DND-41 (cell line): ENCODE measurements at regions not wholly inside any gene's neighbourhood (a gene's known extent, or its start where the extent isn't known, plus 50 kb on each side); places are given as distances from the start of the nearest gene placed in this dataset.
"Not testable (repeated sequence)": the region's sequence is repeated elsewhere in the genome, so short reads cannot be mapped to it uniquely, and the experiment has no call there.

ENCODE experiments used
- ATAC-seq: fragments of 200-7000 bp; cut with Tn5 transposase; 3 replicates; pipeline ENCODE4 v1.9.1; 2021; ENCODE audit warnings: low read depth; ENCODE audit not compliant: insufficient read depth
- DNase-seq: peaks from one replicate; pipeline ENCODE4 v3.0.0-alpha.2; 2020
- H2AFZ ChIP-seq: 2 replicates; pipeline ENCODE4 v1.6.0; 2012; ENCODE audit warnings: low read depth, low read length
- H3K27ac ChIP-seq: 2 replicates; pipeline ENCODE4 v1.5.1; 2012; ENCODE audit warnings: low read length, inconsistent platforms
- H3K27me3 ChIP-seq: fragments of 200-600 bp; sonication (generic); 2 replicates; pipeline ENCODE4 v1.6.0; 2012; ENCODE audit warnings: low read length, mild to moderate bottlenecking, inconsistent platforms; ENCODE audit not compliant: insufficient read depth, poor library complexity
- H3K36me3 ChIP-seq: 2 replicates; pipeline ENCODE4 v1.5.1; 2012; ENCODE audit warnings: low read length, inconsistent platforms; ENCODE audit not compliant: insufficient read depth
- H3K4me1 ChIP-seq: 2 replicates; pipeline ENCODE4 v1.5.1; 2012; ENCODE audit warnings: mild to moderate bottlenecking, low read length; ENCODE audit not compliant: insufficient read depth
- H3K4me2 ChIP-seq: 2 replicates; pipeline ENCODE4 v1.6.0; 2012; ENCODE audit warnings: mild to moderate bottlenecking, moderate library complexity, low read length, inconsistent platforms; ENCODE audit not compliant: insufficient read depth
- H3K4me3 ChIP-seq, 2 experiments: fragments of 200-600 bp in 1 of 2; shearing (Covaris generic) in 1 of 2; 2 replicates each; pipeline ENCODE4 v1.5.1; 2012 to 2016; ENCODE audit warnings: inconsistent platforms in 2 of 2, low read length in 2 of 2, mild to moderate bottlenecking in 2 of 2, low read depth in 1 of 2, moderate library complexity in 1 of 2
- H3K79me2 ChIP-seq: 2 replicates; pipeline ENCODE4 v1.6.0; 2012; ENCODE audit warnings: low read length, inconsistent platforms; ENCODE audit not compliant: insufficient read depth
- H3K9ac ChIP-seq: 2 replicates; pipeline ENCODE4 v1.6.0; 2012; ENCODE audit warnings: low read depth, mild to moderate bottlenecking, inconsistent platforms, low read length, moderate library complexity
- H3K9me3 ChIP-seq: 2 replicates; pipeline ENCODE4 v1.5.1; 2012; ENCODE audit warnings: low read length, moderate library complexity, mild to moderate bottlenecking, inconsistent platforms; ENCODE audit not compliant: insufficient read depth, severe bottlenecking
- H4K20me1 ChIP-seq: 2 replicates; pipeline ENCODE4 v1.6.0; 2012; ENCODE audit warnings: low read length; ENCODE audit not compliant: insufficient read depth
- EZH2 ChIP-seq: IDR thresholded peaks from 3 replicates; pipeline ENCODE4 v1.6.1; 2012; ENCODE audit warnings: borderline replicate concordance, low read depth, mild to moderate bottlenecking, moderate library complexity, low read length, inconsistent platforms; ENCODE audit not compliant: severe bottlenecking
- TF ChIP-seq, protein P1 (sequence below): IDR thresholded peaks from 2 replicates; pipeline ENCODE4 v1.5.1; 2012; ENCODE audit warnings: borderline replicate concordance, low read length, moderate library complexity, mild to moderate bottlenecking; ENCODE audit not compliant: poor library complexity, severe bottlenecking; ENCODE audit errors: extremely low read depth

DNA sequence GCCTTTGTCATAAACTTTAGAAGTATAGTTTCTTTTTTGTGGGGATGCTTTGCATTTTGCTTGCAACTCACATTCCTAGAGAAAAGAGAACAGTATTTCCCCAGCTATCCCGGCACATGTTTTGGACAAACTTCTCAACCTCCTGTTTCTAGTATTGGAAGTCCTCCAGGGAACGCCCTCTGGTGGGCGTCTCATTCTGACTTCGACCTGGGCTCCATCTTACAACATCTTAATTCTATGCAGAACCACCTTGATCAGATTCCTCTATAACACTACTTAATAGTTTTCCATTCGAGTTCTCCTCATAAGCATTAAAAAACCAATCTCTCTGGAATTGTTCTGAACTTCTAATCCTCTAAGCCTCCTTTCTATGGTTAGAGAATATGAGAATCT is 139.5 kb upstream of the FZD8 start:
- no peak for DNase-seq

DNA sequence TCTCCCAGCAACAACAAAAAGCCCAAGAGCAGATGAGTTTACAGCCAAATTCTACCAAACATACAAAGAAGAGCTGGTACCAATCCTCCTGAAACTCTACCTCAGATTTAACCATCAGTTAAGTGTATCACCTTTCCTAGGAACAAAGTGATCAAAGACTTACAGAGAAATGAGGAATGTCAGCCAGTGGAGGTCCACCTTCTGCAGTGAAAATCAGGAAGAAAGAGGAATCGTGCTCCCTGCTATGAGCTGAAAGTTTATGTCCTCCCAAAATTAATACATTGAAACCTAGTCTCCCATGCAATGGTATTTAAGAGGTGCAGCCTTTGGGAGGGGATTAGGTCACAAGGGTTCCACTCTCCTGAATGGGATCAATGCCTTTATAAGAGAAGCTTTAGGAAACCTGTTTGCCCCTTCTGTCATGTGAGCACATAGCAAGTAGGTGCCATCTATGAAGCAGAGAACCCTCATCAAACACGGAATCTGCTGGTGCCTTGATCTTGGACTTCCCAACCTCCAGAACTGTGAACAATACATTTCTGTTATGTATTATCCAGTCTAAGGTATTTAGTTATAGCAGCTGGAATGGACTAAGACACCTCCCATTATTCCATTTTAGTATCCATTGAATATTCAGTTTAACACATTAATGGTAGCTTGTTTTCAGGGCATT is 139.0 kb upstream of the FZD8 start:
- no peak overlapping the region for H3K27ac ChIP-seq
- ATAC-seq = no peak

More for the DNA sequence above, 139.5 kb upstream of the FZD8 start:
- Histone ChIP-seq H3K79me2 (no peaks in the 10 kb centered on the region), H3K36me3 (no peaks in the 10 kb centered on the region), H3K4me1 (no peaks in the 10 kb centered on the region), H3K27me3 (no peaks in the 10 kb centered on the region), H3K9ac (no peak overlapping the region), H3K4me2 (no peak overlapping the region), H3K4me3 (no peak overlapping the region), H3K9me3 (no peaks in the 10 kb centered on the region), H2AFZ (no peak overlapping the region), H4K20me1 (no peaks in the 10 kb centered on the region), H3K27ac (no peak overlapping the region)
- no peak for ATAC-seq
- no peak for TF ChIP-seq EZH2
- TF ChIP-seq, protein P1, sequence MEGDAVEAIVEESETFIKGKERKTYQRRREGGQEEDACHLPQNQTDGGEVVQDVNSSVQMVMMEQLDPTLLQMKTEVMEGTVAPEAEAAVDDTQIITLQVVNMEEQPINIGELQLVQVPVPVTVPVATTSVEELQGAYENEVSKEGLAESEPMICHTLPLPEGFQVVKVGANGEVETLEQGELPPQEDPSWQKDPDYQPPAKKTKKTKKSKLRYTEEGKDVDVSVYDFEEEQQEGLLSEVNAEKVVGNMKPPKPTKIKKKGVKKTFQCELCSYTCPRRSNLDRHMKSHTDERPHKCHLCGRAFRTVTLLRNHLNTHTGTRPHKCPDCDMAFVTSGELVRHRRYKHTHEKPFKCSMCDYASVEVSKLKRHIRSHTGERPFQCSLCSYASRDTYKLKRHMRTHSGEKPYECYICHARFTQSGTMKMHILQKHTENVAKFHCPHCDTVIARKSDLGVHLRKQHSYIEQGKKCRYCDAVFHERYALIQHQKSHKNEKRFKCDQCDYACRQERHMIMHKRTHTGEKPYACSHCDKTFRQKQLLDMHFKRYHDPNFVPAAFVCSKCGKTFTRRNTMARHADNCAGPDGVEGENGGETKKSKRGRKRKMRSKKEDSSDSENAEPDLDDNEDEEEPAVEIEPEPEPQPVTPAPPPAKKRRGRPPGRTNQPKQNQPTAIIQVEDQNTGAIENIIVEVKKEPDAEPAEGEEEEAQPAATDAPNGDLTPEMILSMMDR = peak; percentile 39

DNA sequence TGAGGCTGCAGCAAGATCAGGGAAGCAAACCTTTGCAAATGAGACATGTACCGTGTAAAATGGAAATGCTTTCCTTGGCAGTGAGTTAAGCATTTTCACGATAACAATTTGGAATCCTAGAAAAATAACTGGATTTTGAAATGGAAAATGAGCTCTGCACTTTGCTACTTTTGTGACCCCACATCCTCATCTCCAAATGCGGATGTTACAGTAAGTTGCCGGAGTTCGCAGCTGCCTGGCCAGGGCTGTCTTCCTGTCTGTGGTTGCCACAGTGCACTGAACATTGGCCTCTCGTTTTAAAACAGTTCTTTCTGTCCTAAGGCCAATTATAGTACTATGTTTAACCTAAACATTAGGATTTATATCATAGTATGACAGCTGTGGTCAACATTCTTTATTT is 136.2 kb upstream of the FZD8 start:
- TF ChIP-seq, protein P1 = no peak
- TF ChIP-seq EZH2 = no peak
- no peak for ATAC-seq
- Histone ChIP-seq H3K27me3 (no peaks in the 10 kb centered on the region), H3K27ac (no peak overlapping the region), H4K20me1 (no peaks in the 10 kb centered on the region), H3K9ac (no peak overlapping the region), H2AFZ (no peak overlapping the region), H3K4me2 (no peak overlapping the region), H3K4me1 (no peaks in the 10 kb centered on the region), H3K9me3 (no peaks in the 10 kb centered on the region), H3K4me3 (no peak overlapping the region), H3K36me3 (no peaks in the 10 kb centered on the region), H3K79me2 (no peaks in the 10 kb centered on the region)
- DNase-seq = no peak

More for the DNA sequence above, 139.0 kb upstream of the FZD8 start:
- no peak overlapping the region for H3K9ac ChIP-seq
- H3K27me3 ChIP-seq = no peaks in the 10 kb centered on the region
- DNase-seq = no peak
- TF ChIP-seq, protein P1 = no peak
- TF ChIP-seq EZH2 = no peak
- H3K9me3 ChIP-seq = no peaks in the 10 kb centered on the region
- H3K36me3 ChIP-seq = no peaks in the 10 kb centered on the region
- H4K20me1 ChIP-seq = no peaks in the 10 kb centered on the region
- no peaks in the 10 kb centered on the region for H3K4me1 ChIP-seq
- H3K4me3 ChIP-seq = no peak overlapping the region
- no peak overlapping the region for H2AFZ ChIP-seq
- H3K4me2 ChIP-seq = no peak overlapping the region
- H3K79me2 ChIP-seq = no peaks in the 10 kb centered on the region

DNA sequence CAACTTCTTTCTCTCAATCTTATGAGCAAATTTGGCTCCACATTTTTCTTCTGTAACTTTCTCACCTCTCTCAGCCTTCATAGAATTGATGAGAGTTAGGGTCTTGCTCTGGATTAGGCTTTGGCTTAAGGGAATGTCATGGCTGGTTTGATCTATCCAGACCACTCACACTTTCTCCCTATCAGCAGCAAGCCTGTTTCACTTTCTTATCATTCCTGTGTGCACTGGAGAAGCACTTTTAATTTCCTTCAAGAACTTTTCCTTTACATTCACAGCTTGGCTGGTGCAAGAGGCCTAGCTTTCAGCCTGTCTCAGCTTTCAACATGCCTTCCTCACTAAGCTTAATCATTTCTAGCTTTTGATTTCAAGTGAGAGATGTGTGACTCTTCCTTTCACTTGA is 134.5 kb upstream of the FZD8 start:
- not testable (repeated sequence) for H3K9ac ChIP-seq

More for the DNA sequence above, 134.5 kb upstream of the FZD8 start:
- not testable (repeated sequence) for DNase-seq, H3K36me3 ChIP-seq, H2AFZ ChIP-seq, H3K27ac ChIP-seq, H3K79me2 ChIP-seq, H3K4me3 ChIP-seq, H3K4me1 ChIP-seq, H3K4me2 ChIP-seq, H3K9me3 ChIP-seq, H4K20me1 ChIP-seq, H3K27me3 ChIP-seq, ATAC-seq
